ENCODE measurements at regions not wholly inside any gene's neighbourhood (a gene's known extent, or its start where the extent isn't known, plus 50 kb on each side); places are given as distances from the start of the nearest gene placed in this dataset.
"Not testable (repeated sequence)": the region's sequence is repeated elsewhere in the genome, so short reads cannot be mapped to it uniquely, and the experiment has no call there.

DNA sequence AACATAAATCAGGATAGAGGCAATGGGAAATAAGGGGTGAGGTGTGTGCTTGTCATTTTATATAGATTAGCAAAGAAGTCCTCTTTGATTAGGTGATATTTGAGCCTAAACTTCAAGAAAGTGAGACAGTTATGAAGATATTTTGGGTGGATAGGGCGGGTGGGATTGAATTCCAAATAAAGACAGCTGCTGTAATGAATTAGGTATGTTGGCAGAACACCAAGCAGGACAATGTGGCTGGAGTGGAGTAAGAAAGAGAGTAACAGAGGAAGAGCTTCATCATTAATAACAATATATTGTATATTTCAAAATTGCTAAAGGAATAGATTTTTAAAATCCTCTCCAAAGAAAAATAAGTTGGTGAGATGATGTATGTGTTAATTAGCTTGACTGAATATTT is 91.0 kb upstream of the CENPE start:
- CTCF ChIA-PET: no interaction called here
- Histone ChIP-seq H3K4me3 (ENCODE audit: low read length) (no peak overlapping the region), H3K27ac (ENCODE audit: low read depth, low read length) (no peak overlapping the region), H3K27me3 (ENCODE audit: insufficient read depth, low read length, poor library complexity, severe bottlenecking) (no peaks in the 10 kb centered on the region), H3K4me1 (ENCODE audit: insufficient read depth, low read length) (no peaks in the 10 kb centered on the region), H3K9me3 (ENCODE audit: low read length) (no peaks in the 10 kb centered on the region), H3K36me3 (ENCODE audit: insufficient read depth, low read length) (no peaks in the 10 kb centered on the region)
- no peak overlapping the region for H3K4me3 Mint-ChIP-seq
- H3K9me3 Mint-ChIP-seq: peaks cover 0 to 2% (median 0%) of the 10 kb centered on the region in 5 donors
- POLR2A ChIA-PET: no interaction called here
- no peaks in the 10 kb centered on the region for H3K36me3 Mint-ChIP-seq
- H3K27ac Mint-ChIP-seq: no peak overlapping the region
- DNase-seq: no peak
- peaks cover 2 to 4% of the 10 kb centered on the region in 2 donors for H3K27me3 Mint-ChIP-seq
- no peaks in the 10 kb centered on the region for H3K4me1 Mint-ChIP-seq

GRCh38 chr4:103272174-103272573 is 74.0 kb upstream of the CENPE start:
- CTCF ChIA-PET: no interaction called here
- POLR2A ChIA-PET: no interaction called here

DNA sequence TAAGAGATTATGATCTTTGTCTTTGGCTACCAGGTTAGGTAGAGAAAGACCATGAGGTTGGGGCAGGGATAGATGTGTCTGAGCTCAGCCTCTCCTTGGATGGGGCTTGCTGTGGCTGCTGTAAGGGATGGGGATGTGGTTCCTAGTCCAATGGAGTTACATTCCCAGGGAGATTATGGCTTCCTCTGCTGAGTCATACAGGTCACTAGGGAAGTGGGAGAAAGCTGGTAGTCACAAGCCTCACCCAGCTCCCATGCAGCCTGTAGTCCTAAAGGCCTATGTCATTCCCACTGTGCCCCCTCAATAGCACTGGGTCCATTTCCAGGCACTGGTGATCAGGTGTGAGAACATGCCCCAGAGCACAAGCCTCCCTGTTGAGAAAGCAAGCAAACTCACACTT is 70.6 kb upstream of the CENPE start:
- Histone ChIP-seq H3K9me3 (ENCODE audit: low read length) (no peaks in the 10 kb centered on the region), H3K27ac (ENCODE audit: low read depth, low read length) (no peak overlapping the region), H3K27me3 (ENCODE audit: insufficient read depth, low read length, poor library complexity, severe bottlenecking) (no peaks in the 10 kb centered on the region), H3K4me3 (ENCODE audit: low read length) (no peak overlapping the region), H3K4me1 (ENCODE audit: insufficient read depth, low read length) (no peaks in the 10 kb centered on the region), H3K36me3 (ENCODE audit: insufficient read depth, low read length) (no peaks in the 10 kb centered on the region)
- ChIA-PET CTCF (no interaction called here), POLR2A (no interaction called here)
- H3K36me3 Mint-ChIP-seq: no peaks in the 10 kb centered on the region
- H3K4me1 Mint-ChIP-seq: no peaks in the 10 kb centered on the region
- no peak overlapping the region for H3K27ac Mint-ChIP-seq
- peaks cover 6 to 26% of the 10 kb centered on the region in 2 donors for H3K27me3 Mint-ChIP-seq
- no peak for DNase-seq
- H3K4me3 Mint-ChIP-seq: no peak overlapping the region
- peaks cover 0 to 9% (median 1%) of the 10 kb centered on the region in 5 donors for H3K9me3 Mint-ChIP-seq

More at GRCh38 chr4:103272174-103272573, 74.0 kb upstream of the CENPE start:
- Mint-ChIP-seq H3K4me3 (no peak overlapping the region), H3K36me3 (no peaks in the 10 kb centered on the region), H3K9me3 (peaks cover 0 to 8% (median 1%) of the 10 kb centered on the region in 5 donors), H3K27me3 (peaks cover 4 to 8% of the 10 kb centered on the region in 2 donors), H3K4me1 (no peaks in the 10 kb centered on the region), H3K27ac (no peak overlapping the region)
- Histone ChIP-seq H3K27me3 (ENCODE audit: insufficient read depth, low read length, poor library complexity, severe bottlenecking) (no peaks in the 10 kb centered on the region), H3K4me3 (ENCODE audit: low read length) (no peak overlapping the region), H3K27ac (ENCODE audit: low read depth, low read length) (no peak overlapping the region), H3K4me1 (ENCODE audit: insufficient read depth, low read length) (no peaks in the 10 kb centered on the region), H3K36me3 (ENCODE audit: insufficient read depth, low read length) (no peaks in the 10 kb centered on the region), H3K9me3 (ENCODE audit: low read length) (no peaks in the 10 kb centered on the region)
- no peak for DNase-seq

DNA sequence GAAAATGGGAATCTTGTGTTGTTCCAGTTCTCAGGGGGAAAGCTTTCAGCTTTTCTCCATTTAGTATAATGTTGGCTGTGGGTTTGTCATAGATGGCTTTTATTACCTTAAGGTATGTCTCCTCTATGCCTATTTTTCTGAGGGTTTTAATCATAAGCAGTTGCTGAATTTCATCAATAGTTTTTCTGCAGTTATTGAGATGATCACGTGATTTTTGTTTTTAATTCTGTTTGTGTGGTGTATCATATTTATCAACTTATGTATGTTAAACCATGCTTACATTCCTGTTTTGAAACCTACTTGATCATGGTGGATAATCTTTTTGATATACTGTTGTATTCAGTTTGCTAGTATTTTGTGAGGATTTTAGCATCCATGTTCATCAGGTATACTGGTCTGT is 66.8 kb upstream of the CENPE start:
- no peak overlapping the region for H3K4me3 ChIP-seq (ENCODE audit: low read length)
- H3K4me3 Mint-ChIP-seq: no peak overlapping the region
- H3K9me3 Mint-ChIP-seq: peaks cover 0 to 2% (median 0%) of the 10 kb centered on the region in 5 donors
- no peak overlapping the region for H3K27ac ChIP-seq (ENCODE audit: low read depth, low read length)
- ChIA-PET CTCF (no interaction called here), POLR2A (no interaction called here)
- H3K36me3 Mint-ChIP-seq: no peaks in the 10 kb centered on the region
- no peaks in the 10 kb centered on the region for H3K36me3 ChIP-seq (ENCODE audit: insufficient read depth, low read length)
- H3K4me1 ChIP-seq (ENCODE audit: insufficient read depth, low read length): no peaks in the 10 kb centered on the region
- peaks cover 3% of the 10 kb centered on the region for H3K27me3 ChIP-seq (ENCODE audit: insufficient read depth, low read length, poor library complexity, severe bottlenecking)
- no peaks in the 10 kb centered on the region for H3K4me1 Mint-ChIP-seq
- no peaks in the 10 kb centered on the region for H3K9me3 ChIP-seq (ENCODE audit: low read length)
- H3K27ac Mint-ChIP-seq: no peak overlapping the region
- no peak for DNase-seq
- peaks cover 8 to 43% of the 10 kb centered on the region in 2 donors for H3K27me3 Mint-ChIP-seq

- CTCF ChIA-PET; H3K4me3 Mint-ChIP-seq; H3K4me3 ChIP-seq (ENCODE audit: low read length); H3K27ac Mint-ChIP-seq; POLR2A ChIA-PET; H3K27me3 Mint-ChIP-seq; H3K9me3 ChIP-seq (ENCODE audit: low read length); H3K4me1 Mint-ChIP-seq; H3K36me3 ChIP-seq (ENCODE audit: insufficient read depth, low read length); H3K36me3 Mint-ChIP-seq; DNase-seq; H3K27ac ChIP-seq (ENCODE audit: low read depth, low read length); H3K9me3 Mint-ChIP-seq; H3K4me1 ChIP-seq (ENCODE audit: insufficient read depth, low read length); H3K27me3 ChIP-seq (ENCODE audit: insufficient read depth, low read length, poor library complexity, severe bottlenecking): not testable (repeated sequence)
Observed at GRCh38 chr4:103256068-103256467, 57.9 kb upstream of the CENPE start.
